ENCODE measurements at regions not wholly inside any gene's neighbourhood (a gene's known extent, or its start where the extent isn't known, plus 50 kb on each side); places are given as distances from the start of the nearest gene placed in this dataset.

GRCh38 chr2:65668744-65669143, 236.3 kb upstream of the SPRED2 start:
- CTCF ChIA-PET, result interaction anchor here (0.8 to 1.0 kb wide), 2 partner anchors 28 to 53 kb away, joined by 3 to 4 read pairs; no protein-coding TSS in a partner anchor
- Histone ChIP-seq H3K27ac (ENCODE audit: extremely low read depth, low read depth, low read length) (no peak overlapping the region), H3K36me3 (ENCODE audit: control insufficient read depth in 2 of 2, insufficient read depth in 1 of 2, low read length in 2 of 2) (no peaks in the 10 kb centered on the region), H3K9me3 (ENCODE audit: control insufficient read depth, insufficient read depth, low read depth, low read length) (peaks cover 8% of the 10 kb centered on the region), H3K4me1 (ENCODE audit: control insufficient read depth, insufficient read depth, low read length) (no peaks in the 10 kb centered on the region), H3K4me3 (ENCODE audit: low read depth, low read length) (no peak overlapping the region)
- POLR2A ChIA-PET, result no interaction called here
- TF ChIP-seq ZNF280D (tag by site-specific recombination; IDR thresholded peaks at IDR 0.05) (peak; percentile 87), ZNF24 (tag by site-specific recombination; IDR thresholded peaks at IDR 0.05) (no peak), SCRT2 (tag by site-specific recombination; IDR thresholded peaks at IDR 0.05) (no peak), ZNF830 (tag by site-specific recombination; IDR thresholded peaks at IDR 0.05; ENCODE audit: low read depth) (no peak), ZNF670 (tag by site-specific recombination; IDR thresholded peaks at IDR 0.05; ENCODE audit: low read depth) (no peak), ZIC2 (tag by site-specific recombination; IDR thresholded peaks at IDR 0.05) (no peak), ZNF658 (tag by site-specific recombination; IDR thresholded peaks at IDR 0.05) (no peak), ZNF76 (tag by site-specific recombination; IDR thresholded peaks at IDR 0.05; ENCODE audit: borderline replicate concordance, low read depth) (no peak), ZNF341 (tag by site-specific recombination; IDR thresholded peaks at IDR 0.05; ENCODE audit: low read depth) (no peak), ZNF37A (tag by site-specific recombination; IDR thresholded peaks at IDR 0.05) (no peak), ZNF561 (tag by site-specific recombination; IDR thresholded peaks at IDR 0.05; ENCODE audit: borderline replicate concordance) (no peak), SETDB1 (IDR thresholded peaks at IDR 0.05; ENCODE audit: insufficient read length, low read length) (peak; percentile 74), ZNF398 (tag by site-specific recombination; IDR thresholded peaks at IDR 0.05) (no peak), ZNF654 (tag by site-specific recombination; IDR thresholded peaks at IDR 0.05; ENCODE audit: low read depth) (no peak), ZNF292 (tag by site-specific recombination; IDR thresholded peaks at IDR 0.05; ENCODE audit: borderline replicate concordance, low read depth) (no peak), ZNF433 (tag by site-specific recombination; IDR thresholded peaks at IDR 0.05; ENCODE audit: low read depth) (no peak), ZNF394 (tag by site-specific recombination; IDR thresholded peaks at IDR 0.05; ENCODE audit: borderline replicate concordance) (no peak), ZBTB11 (tag by site-specific recombination; conservative IDR thresholded peaks at IDR 0.05; ENCODE audit: low read depth) (no peak), ZNF362 (tag by site-specific recombination; IDR thresholded peaks at IDR 0.05) (no peak), ZNF449 (tag by site-specific recombination; IDR thresholded peaks at IDR 0.05) (no peak), ZNF558 (tag by site-specific recombination; IDR thresholded peaks at IDR 0.05) (0 out of 2 replicates have a peak, but pooled peaks have one; percentile 19), ZBTB20 (tag by site-specific recombination; IDR thresholded peaks at IDR 0.05) (no peak), ZSCAN18 (tag by site-specific recombination; IDR thresholded peaks at IDR 0.05) (no peak), ZNF544 (tag by site-specific recombination; IDR thresholded peaks at IDR 0.05) (no peak), ZNF350 (tag by site-specific recombination; IDR thresholded peaks at IDR 0.05) (no peak), ZNF677 (tag by site-specific recombination; IDR thresholded peaks at IDR 0.05) (no peak)
